ENCODE measurements at regions not wholly inside any gene's neighbourhood (a gene's known extent, or its start where the extent isn't known, plus 50 kb on each side); places are given as distances from the start of the nearest gene placed in this dataset.

GRCh38 chr5:82684659-82685058 is 392.5 kb downstream of the TMEM167A start:
- no peak for DNase-seq

- DNase-seq: no peak
Measured at GRCh38 chr5:82684165-82684564, 393.0 kb downstream of the TMEM167A start.

GRCh38 chr5:82679660-82680059 is 397.5 kb downstream of the TMEM167A start:
- DNase-seq: no peak

GRCh38 chr5:82676661-82677060 is 398.5 kb upstream of the RPS23 start:
- no peak for DNase-seq

GRCh38 chr5:82674671-82675070 is 396.5 kb upstream of the RPS23 start:
- no peak for DNase-seq

GRCh38 chr5:82673057-82673809 is 395.1 kb upstream of the RPS23 start:
- DNase-seq: no peak

- no peak for DNase-seq
Measured at GRCh38 chr5:82670692-82671091, 392.5 kb upstream of the RPS23 start.

- DNase-seq: no peak
Measured at GRCh38 chr5:82669720-82670119, 391.6 kb upstream of the RPS23 start.

- no peak for DNase-seq
Measured at GRCh38 chr5:82666312-82666711, 388.2 kb upstream of the RPS23 start.

- no peak for DNase-seq
Measured at GRCh38 chr5:82664732-82665131, 386.6 kb upstream of the RPS23 start.

- no peak for DNase-seq
Measured at GRCh38 chr5:82663225-82663624, 385.1 kb upstream of the RPS23 start.

GRCh38 chr5:82662340-82662739 is 384.2 kb upstream of the RPS23 start:
- DNase-seq: no peak

- no peak for DNase-seq
Measured at GRCh38 chr5:82661933-82662332, 383.8 kb upstream of the RPS23 start.

- no peak for DNase-seq
Measured at GRCh38 chr5:82661462-82661861, 383.3 kb upstream of the RPS23 start.

- DNase-seq: no peak
Measured at GRCh38 chr5:82659115-82659514, 381.0 kb upstream of the RPS23 start.

- DNase-seq: no peak
Measured at GRCh38 chr5:82657033-82657699, 379.0 kb upstream of the RPS23 start.

- no peak for DNase-seq
Measured at GRCh38 chr5:82656341-82656761, 378.2 kb upstream of the RPS23 start.

- DNase-seq: no peak
Measured at GRCh38 chr5:82655078-82655477, 376.9 kb upstream of the RPS23 start.

GRCh38 chr5:82649943-82650342 is 371.8 kb upstream of the RPS23 start:
- no peak for DNase-seq

- no peak for DNase-seq
Measured at GRCh38 chr5:82644766-82645165, 366.6 kb upstream of the RPS23 start.

GRCh38 chr5:82644229-82644628 is 366.1 kb upstream of the RPS23 start:
- no peak for DNase-seq

GRCh38 chr5:82642313-82642712 is 364.2 kb upstream of the RPS23 start:
- no peak for DNase-seq

- peak; percentile 48 for DNase-seq
Measured at GRCh38 chr5:82641331-82642003, 363.3 kb upstream of the RPS23 start.

- no peak for DNase-seq
Measured at GRCh38 chr5:82640916-82641315, 362.8 kb upstream of the RPS23 start.

All from NCI-H524 treated with DMSO at 0.1 percent for 48 hours (cell line).